ENCODE measurements at regions not wholly inside any gene's neighbourhood (a gene's known extent, or its start where the extent isn't known, plus 50 kb on each side); places are given as distances from the start of the nearest gene placed in this dataset.
"Not testable (repeated sequence)": the region's sequence is repeated elsewhere in the genome, so short reads cannot be mapped to it uniquely, and the experiment has no call there.

DNA sequence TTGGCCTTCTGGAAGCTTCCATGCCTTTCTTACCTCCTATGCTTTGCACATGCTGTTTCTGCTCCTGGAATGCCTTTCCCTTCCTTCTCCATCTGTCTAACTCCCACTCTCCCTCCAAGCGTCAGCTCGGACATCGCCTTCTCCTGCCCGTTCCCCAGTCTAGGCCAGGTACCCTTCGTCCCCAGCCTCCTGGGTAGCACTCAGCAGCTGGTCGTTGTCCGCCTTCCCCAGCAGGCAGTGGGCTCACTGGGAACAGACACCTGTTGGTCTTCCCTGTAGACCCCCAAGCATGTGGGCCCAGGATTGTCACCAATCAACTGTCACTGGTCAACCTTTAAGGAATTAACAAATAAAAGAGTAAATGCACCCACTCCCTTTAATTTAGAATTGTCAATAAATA, 202.2 kb downstream of the RGS3 start:
- no peak for DNase-seq

GRCh38 chr9:113668061-113668460, 204.5 kb downstream of the RGS3 start:
- no peak for DNase-seq

DNA sequence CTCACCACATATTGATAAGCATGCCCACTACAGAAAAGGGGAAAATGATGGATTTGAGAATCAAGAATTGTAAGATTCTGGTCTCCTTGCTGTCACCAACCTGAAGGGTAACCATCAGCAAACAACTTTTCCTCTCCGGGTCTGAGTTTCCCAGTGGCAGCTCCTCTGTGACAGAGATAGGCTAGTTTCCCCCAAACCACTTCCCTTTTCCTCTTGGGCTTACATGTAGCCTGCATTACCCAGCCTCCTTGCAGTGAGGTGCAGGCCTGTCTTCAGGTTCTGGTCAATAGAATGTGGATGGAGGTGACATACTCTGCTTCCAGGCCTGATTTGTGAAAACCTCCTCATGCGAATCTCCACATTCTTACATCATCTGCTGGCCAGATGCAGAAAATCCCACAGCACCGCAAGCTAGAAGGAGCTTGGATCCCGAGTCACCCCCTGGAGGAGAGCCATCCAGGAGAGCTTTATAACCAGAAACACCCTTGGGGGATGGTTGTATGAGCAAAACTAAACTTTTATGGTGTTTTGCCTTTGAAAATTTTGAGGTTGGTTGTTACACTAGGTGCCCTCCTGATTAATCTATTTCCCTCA, 206.1 kb downstream of the RGS3 start:
- DNase-seq, result peak; percentile 62

GRCh38 chr9:113673726-113674125, 202.4 kb upstream of the ZNF618 start:
- DNase-seq, result no peak

DNA sequence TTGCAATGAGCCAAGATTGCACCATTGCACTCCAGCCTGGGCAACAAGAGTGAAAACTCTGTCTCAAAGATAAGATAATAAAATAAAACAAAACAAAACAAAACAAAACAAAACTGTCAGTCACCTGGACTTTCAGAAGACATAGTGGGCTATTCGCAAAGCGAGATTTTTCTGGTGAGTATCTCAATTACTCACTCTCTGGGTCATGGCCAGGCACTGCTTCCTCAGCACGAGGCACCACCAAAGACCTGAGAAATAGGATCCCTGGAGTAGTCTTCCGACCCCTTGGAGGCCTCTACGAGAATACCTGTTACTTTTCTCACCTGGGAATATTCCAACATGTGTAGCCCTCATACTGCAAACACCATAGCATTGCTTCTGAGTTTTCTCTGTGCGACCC, 201.7 kb upstream of the ZNF618 start:
- peak; percentile 70 for DNase-seq

DNA sequence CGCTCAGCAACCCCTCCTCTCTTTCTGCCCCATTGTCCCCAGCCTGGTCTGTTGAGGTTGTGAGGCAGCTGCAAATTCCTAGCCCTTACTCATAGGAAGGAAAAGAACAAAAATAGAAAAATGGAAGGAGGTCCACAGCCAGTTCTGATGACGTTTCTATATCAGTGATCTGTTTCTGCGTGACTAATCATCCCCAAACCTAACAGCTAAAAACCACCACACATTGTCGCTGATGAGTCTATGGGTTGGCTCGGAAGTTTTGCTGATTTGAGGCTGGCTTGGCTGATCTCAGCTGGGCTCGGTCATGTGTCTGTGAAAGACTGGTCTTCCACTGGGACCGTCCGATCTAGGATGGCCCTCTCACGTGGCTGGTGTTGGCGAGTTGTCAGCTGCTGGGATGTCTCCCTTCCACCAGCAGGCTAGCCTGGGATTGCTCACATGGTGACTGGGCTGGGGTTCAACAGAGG, 200.6 kb upstream of the ZNF618 start:
- peak; percentile 98 for DNase-seq

- no peak for DNase-seq
These were observed 199.1 kb upstream of the ZNF618 start for GRCh38 chr9:113677057-113677456.

- DNase-seq, result no peak
These were observed 198.5 kb upstream of the ZNF618 start for GRCh38 chr9:113677569-113677968.

- no peak for DNase-seq
These were observed 197.8 kb upstream of the ZNF618 start for GRCh38 chr9:113678119-113678858.

- DNase-seq, result no peak
These were observed 197.3 kb upstream of the ZNF618 start for GRCh38 chr9:113678859-113679256.

DNA sequence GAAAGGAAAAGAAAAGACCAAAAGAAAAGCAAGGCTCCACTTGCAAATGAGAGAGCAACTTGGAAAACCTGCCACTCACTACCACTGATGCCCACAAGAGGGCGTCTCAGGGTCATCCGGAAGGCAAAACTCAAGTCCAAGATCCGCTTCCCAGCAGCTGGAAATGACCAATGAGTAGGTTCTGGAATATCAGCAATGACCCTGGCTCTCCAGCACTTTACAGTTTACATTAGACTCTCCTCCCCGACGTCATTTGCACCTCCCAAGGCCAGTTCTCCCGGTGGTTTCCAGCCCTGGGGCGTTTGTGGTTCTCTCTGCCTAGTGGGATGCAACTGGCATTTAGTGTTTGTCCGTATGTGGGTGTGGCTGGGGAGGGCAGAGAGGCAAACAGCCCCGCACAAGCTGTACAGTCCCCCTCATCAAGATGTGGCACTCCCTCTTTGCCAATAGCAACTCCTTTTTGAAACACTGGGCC, 193.8 kb upstream of the ZNF618 start:
- peak; percentile 90 for DNase-seq

- DNase-seq, result not testable (repeated sequence)
These were observed 190.5 kb upstream of the ZNF618 start for GRCh38 chr9:113685636-113686035.

DNA sequence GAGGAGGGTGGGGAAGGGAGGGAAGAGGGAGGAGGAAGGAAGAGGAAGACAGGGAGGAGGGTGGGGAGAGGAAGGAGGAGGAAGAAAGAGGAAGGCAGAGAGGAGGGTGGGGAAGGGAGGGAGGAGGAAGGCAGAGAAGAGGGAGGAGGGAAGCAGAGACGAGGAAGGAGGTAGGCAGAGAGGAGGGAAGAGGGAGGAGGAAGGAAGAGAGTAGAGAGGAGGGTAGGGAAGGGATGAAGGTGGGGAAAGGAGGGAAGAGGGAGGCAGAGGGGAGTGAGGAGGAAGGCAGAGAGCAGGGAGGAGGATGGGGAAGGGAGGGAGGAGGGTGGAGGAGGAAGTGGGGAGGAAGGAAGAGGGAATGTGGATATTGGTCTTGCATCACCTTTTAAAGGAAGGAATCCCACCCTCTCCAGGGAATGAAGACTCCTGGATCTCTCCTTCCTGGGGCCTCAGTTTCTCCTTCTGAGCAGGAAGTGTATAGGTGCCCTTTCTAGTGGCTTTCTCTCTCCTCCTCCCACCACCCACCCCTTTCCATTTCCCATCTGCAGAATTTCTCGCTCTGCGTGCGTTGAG, 188.9 kb upstream of the ZNF618 start:
- DNase-seq, result no peak

GRCh38 chr9:113687680-113688371, 188.3 kb upstream of the ZNF618 start:
- DNase-seq, result no peak

GRCh38 chr9:113690055-113690740, 185.9 kb upstream of the ZNF618 start:
- DNase-seq, result no peak

DNA sequence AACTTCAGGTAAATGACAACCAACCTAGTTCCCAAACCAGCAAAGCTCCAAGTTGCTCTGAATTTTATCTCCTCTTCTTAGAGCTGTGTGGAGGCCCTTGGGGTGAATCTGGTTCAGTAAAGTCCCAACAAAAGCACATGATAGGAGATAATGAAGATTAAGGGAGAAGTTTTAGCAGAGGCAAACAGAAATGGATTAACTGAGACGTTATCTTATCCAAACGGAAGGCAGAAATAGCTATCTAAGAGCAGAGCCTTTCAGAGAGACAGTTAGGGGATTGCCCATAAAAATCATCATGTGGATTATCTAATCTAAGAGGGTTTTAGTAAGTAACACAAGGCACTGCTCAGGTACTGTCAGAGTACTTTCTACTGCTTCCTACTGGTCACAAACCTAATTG, 183.9 kb upstream of the ZNF618 start:
- DNase-seq, result no peak

GRCh38 chr9:113694912-113695311, 181.2 kb upstream of the ZNF618 start:
- no peak for DNase-seq

DNA sequence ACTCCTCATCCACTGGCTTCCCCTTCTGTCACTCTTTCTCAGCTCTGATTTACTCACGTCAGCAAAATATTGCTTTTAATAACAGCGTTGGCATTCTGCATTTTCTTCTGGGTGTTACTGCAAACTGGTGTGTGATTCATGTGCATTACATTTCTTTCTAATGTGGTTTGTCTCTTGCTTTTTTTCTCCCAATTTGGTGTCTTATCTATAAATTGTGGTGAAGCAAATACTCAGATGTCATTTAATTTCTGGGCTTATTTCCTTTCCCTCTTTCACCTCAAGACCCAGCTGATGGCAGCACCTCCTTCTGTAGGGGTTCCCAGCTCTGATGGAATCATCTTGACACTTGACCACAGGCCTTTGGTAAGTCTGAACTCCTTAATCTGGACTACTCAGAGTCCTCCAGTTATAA, 180.7 kb upstream of the ZNF618 start:
- no peak for DNase-seq

GRCh38 chr9:113695901-113696300, 180.2 kb upstream of the ZNF618 start:
- DNase-seq, result peak; percentile 45

DNA sequence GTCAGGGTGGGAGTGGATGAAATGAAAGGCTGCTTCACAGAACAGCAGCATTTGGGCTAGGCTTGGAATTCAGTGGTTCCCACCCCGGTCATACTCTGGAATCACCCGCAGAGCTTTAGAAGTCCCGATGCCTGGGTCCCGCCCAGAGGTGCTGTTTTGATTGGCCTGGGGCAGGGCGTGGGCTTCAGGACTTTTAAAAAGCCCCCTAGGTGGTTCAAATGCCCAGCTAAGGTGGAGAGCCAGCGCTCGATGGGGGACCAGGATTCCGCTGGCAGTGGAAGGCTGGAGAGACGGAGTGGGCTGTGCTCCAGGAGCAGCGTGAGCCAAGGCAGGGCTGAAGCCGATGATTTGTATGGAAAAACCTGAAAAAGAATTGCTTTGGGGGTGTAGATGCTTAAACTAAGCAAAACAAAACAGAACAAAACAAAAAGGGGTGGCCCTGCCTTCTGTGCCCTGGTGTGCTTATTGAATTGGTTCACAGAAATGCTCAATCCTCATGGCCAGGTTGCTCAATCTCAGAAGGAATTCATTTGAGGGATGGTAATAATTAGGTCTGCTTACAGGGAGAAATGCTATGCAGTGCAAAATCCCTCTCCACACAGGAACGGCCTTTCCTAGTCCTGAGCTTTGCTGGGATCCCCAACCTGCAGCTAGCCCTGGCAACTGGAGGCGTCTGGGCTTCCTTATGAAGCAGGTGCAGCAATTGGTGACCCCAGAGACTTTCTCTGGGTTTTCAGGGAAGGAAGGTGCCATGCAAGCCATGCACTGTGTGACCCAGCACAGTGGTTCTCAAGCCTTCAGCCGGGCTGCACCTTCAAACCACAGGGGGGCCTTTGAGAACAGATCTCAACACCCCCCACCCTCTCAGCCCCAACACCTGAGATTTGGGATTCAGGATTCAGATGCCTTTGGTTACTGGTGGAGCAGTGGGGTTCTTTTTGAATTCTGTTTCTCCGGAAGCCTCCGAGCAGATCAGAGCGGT, 174.0 kb upstream of the ZNF618 start:
- no peak for DNase-seq

GRCh38 chr9:113705306-113705927, 170.7 kb upstream of the ZNF618 start:
- no peak for DNase-seq

Measured in EL (cell line).